ENCODE measurements at regions not wholly inside any gene's neighbourhood (a gene's known extent, or its start where the extent isn't known, plus 50 kb on each side); places are given as distances from the start of the nearest gene placed in this dataset.

GRCh38 chr5:133827011-133827410 lies 141.4 kb downstream of the C5orf15 start:
- Histone ChIP-seq H3K9me2 (replicated peaks; ENCODE audit: low read depth, low read length) (no peaks in the 10 kb centered on the region), H3K4me3 (ENCODE audit: low read length, poor library complexity, severe bottlenecking) (no peak overlapping the region), H3K27me3 (ENCODE audit: insufficient read depth, low read length, poor library complexity, severe bottlenecking) (no peaks in the 10 kb centered on the region), H2AFZ (ENCODE audit: low read length) (no peak overlapping the region), H3K79me2 (ENCODE audit: insufficient read depth, low read length) (no peaks in the 10 kb centered on the region), H3K9me3 (ENCODE audit: insufficient read depth, low read depth, low read length) (no peaks in the 10 kb centered on the region), H3K4me2 (ENCODE audit: low read depth, low read length, poor library complexity, severe bottlenecking) (no peak overlapping the region), H3K4me1 (ENCODE audit: insufficient read depth, low read length, poor library complexity, severe bottlenecking) (no peaks in the 10 kb centered on the region), H3F3A (ENCODE audit: low read depth) (no peaks in the 10 kb centered on the region), H4K20me1 (ENCODE audit: insufficient read depth, low read length, poor library complexity, severe bottlenecking) (no peaks in the 10 kb centered on the region), H3K9ac (ENCODE audit: low read depth, low read length, poor library complexity, severe bottlenecking) (no peak overlapping the region), H3K36me3 (ENCODE audit: insufficient read depth, low read length) (no peaks in the 10 kb centered on the region)
- TF ChIP-seq EZH2phosphoT487 (IDR thresholded peaks at IDR 0.05; ENCODE audit: borderline replicate concordance) = no peak
- TF ChIP-seq CTCF (conservative IDR thresholded peaks at IDR 0.05; ENCODE audit: low read length) = no peak

- Histone ChIP-seq H3K27me3 (ENCODE audit: insufficient read depth, low read length, poor library complexity, severe bottlenecking) (no peaks in the 10 kb centered on the region), H3K36me3 (ENCODE audit: insufficient read depth, low read length) (no peaks in the 10 kb centered on the region), H2AFZ (ENCODE audit: low read length) (no peak overlapping the region), H3K4me2 (ENCODE audit: low read depth, low read length, poor library complexity, severe bottlenecking) (no peak overlapping the region), H3K4me1 (ENCODE audit: insufficient read depth, low read length, poor library complexity, severe bottlenecking) (no peaks in the 10 kb centered on the region), H4K20me1 (ENCODE audit: insufficient read depth, low read length, poor library complexity, severe bottlenecking) (no peaks in the 10 kb centered on the region), H3K9ac (ENCODE audit: low read depth, low read length, poor library complexity, severe bottlenecking) (no peak overlapping the region), H3K4me3 (ENCODE audit: low read length, poor library complexity, severe bottlenecking) (no peak overlapping the region), H3K9me3 (ENCODE audit: insufficient read depth, low read depth, low read length) (no peaks in the 10 kb centered on the region), H3K79me2 (ENCODE audit: insufficient read depth, low read length) (no peaks in the 10 kb centered on the region), H3K9me2 (replicated peaks; ENCODE audit: low read depth, low read length) (no peaks in the 10 kb centered on the region), H3F3A (ENCODE audit: low read depth) (no peaks in the 10 kb centered on the region)
- TF ChIP-seq CTCF (conservative IDR thresholded peaks at IDR 0.05; ENCODE audit: low read length) (no peak), EZH2phosphoT487 (IDR thresholded peaks at IDR 0.05; ENCODE audit: borderline replicate concordance) (no peak)
These were observed 142.7 kb downstream of the C5orf15 start for GRCh38 chr5:133825631-133826289.

GRCh38 chr5:133824661-133825254 lies 143.7 kb downstream of the C5orf15 start:
- Histone ChIP-seq H3K4me2 (ENCODE audit: low read depth, low read length, poor library complexity, severe bottlenecking) (no peak overlapping the region), H3K9me2 (replicated peaks; ENCODE audit: low read depth, low read length) (no peaks in the 10 kb centered on the region), H3K36me3 (ENCODE audit: insufficient read depth, low read length) (no peaks in the 10 kb centered on the region), H3K79me2 (ENCODE audit: insufficient read depth, low read length) (no peaks in the 10 kb centered on the region), H3K9me3 (ENCODE audit: insufficient read depth, low read depth, low read length) (no peaks in the 10 kb centered on the region), H3K27me3 (ENCODE audit: insufficient read depth, low read length, poor library complexity, severe bottlenecking) (no peaks in the 10 kb centered on the region), H3K4me3 (ENCODE audit: low read length, poor library complexity, severe bottlenecking) (no peak overlapping the region), H3K9ac (ENCODE audit: low read depth, low read length, poor library complexity, severe bottlenecking) (no peak overlapping the region), H3F3A (ENCODE audit: low read depth) (no peaks in the 10 kb centered on the region), H4K20me1 (ENCODE audit: insufficient read depth, low read length, poor library complexity, severe bottlenecking) (no peaks in the 10 kb centered on the region), H3K4me1 (ENCODE audit: insufficient read depth, low read length, poor library complexity, severe bottlenecking) (no peaks in the 10 kb centered on the region), H2AFZ (ENCODE audit: low read length) (no peak overlapping the region)
- TF ChIP-seq EZH2phosphoT487 (IDR thresholded peaks at IDR 0.05; ENCODE audit: borderline replicate concordance) (no peak), CTCF (conservative IDR thresholded peaks at IDR 0.05; ENCODE audit: low read length) (no peak)
